Hepatocyte (in vitro differentiated cells): ENCODE measurements at regions not wholly inside any gene's neighbourhood (a gene's known extent, or its start where the extent isn't known, plus 50 kb on each side); places are given as distances from the start of the nearest gene placed in this dataset.
"Not testable (repeated sequence)": the region's sequence is repeated elsewhere in the genome, so short reads cannot be mapped to it uniquely, and the experiment has no call there.

ENCODE experiments used
- DNase-seq: peaks from one replicate; pipeline ENCODE4 v3.0.0-alpha.2; 2016; ENCODE audit warnings: low spot score
- H2AFZ ChIP-seq: fragments of 200-600 bp; sonication (generic); 2 replicates; pipeline ENCODE4 v1.6.0; 2016; ENCODE audit warnings: antibody characterized with exemption, mild to moderate bottlenecking
- H3K27ac ChIP-seq: fragments of 200-600 bp; sonication (generic); 2 replicates; pipeline ENCODE4 v1.5.1; 2016; ENCODE audit warnings: mild to moderate bottlenecking
- H3K27me3 ChIP-seq: fragments of 200-600 bp; sonication (generic); 2 replicates; pipeline ENCODE4 v1.6.1; 2016
- H3K36me3 ChIP-seq: fragments of 200-600 bp; sonication (generic); replicated peaks from 2 replicates; pipeline ENCODE4 v1.5.1; 2016; ENCODE audit warnings: low read depth; ENCODE audit not compliant: insufficient read depth
- H3K4me1 ChIP-seq: fragments of 200-600 bp; sonication (generic); 2 replicates; pipeline ENCODE4 v1.5.1; 2016; ENCODE audit warnings: mild to moderate bottlenecking, moderate library complexity; ENCODE audit not compliant: insufficient read depth
- H3K4me2 ChIP-seq: fragments of 200-600 bp; sonication (generic); 2 replicates; pipeline ENCODE4 v1.6.0; 2016
- H3K4me3 ChIP-seq: fragments of 200-600 bp; sonication (generic); 2 replicates; pipeline ENCODE4 v1.5.1; 2016; ENCODE audit warnings: mild to moderate bottlenecking
- H3K79me2 ChIP-seq: fragments of 200-600 bp; sonication (generic); 2 replicates; pipeline ENCODE4 v1.6.0; 2017; ENCODE audit warnings: mild to moderate bottlenecking
- H3K9me2 ChIP-seq: fragments of 200-600 bp; sonication (generic); replicated peaks from 2 replicates; pipeline ENCODE4 v1.6.0; 2017; ENCODE audit warnings: mild to moderate bottlenecking; ENCODE audit not compliant: insufficient read depth
- H3K9me3 ChIP-seq: fragments of 200-600 bp; sonication (generic); 2 replicates; pipeline ENCODE4 v1.5.1; 2016; ENCODE audit warnings: low read depth, mild to moderate bottlenecking
- H4K20me1 ChIP-seq: fragments of 200-600 bp; sonication (generic); 2 replicates; pipeline ENCODE4 v1.6.0; 2016; ENCODE audit warnings: mild to moderate bottlenecking; ENCODE audit not compliant: insufficient read depth, poor library complexity, severe bottlenecking
- CTCF ChIP-seq: fragments of 200-600 bp; sonication (generic); IDR thresholded peaks from 2 replicates; pipeline ENCODE4 v1.5.1; 2016; ENCODE audit warnings: antibody characterized with exemption, mild to moderate bottlenecking; ENCODE audit not compliant: poor library complexity
- EZH2 ChIP-seq: fragments of 200-600 bp; sonication (generic); IDR thresholded peaks from 2 replicates; pipeline ENCODE4 v1.6.1; 2016; ENCODE audit warnings: antibody characterized with exemption, mild to moderate bottlenecking, borderline replicate concordance
- EZH2phosphoT487 ChIP-seq: fragments of 200-600 bp; sonication (generic); IDR thresholded peaks from one replicate; pipeline ENCODE4 v1.6.1; 2018; ENCODE audit warnings: antibody characterized with exemption, mild to moderate bottlenecking, low read depth, moderate library complexity; ENCODE audit not compliant: unreplicated experiment, severe bottlenecking
- WGBS: methylation state at CpG from one replicate; pipeline ENCODE4 v1.1.6; 2016; ENCODE audit warnings: low lambda C conversion rate; ENCODE audit errors: missing lambda C conversion rate; 5-methylcytosine and 5-hydroxymethylcytosine counted together

GRCh38 chr1:65026235-65026634 lies 59.9 kb upstream of the JAK1 start:
- WGBS: 47% methylated on average over 3 of the region's 3 CpGs
- no peaks in the 10 kb centered on the region for H3K79me2 ChIP-seq

GRCh38 chr1:65027666-65028358 lies 61.5 kb upstream of the JAK1 start:
- Histone ChIP-seq H3K4me3 (no peak overlapping the region), H3K4me1 (no peaks in the 10 kb centered on the region), H3K9me3 (no peaks in the 10 kb centered on the region), H4K20me1 (no peaks in the 10 kb centered on the region), H3K79me2 (no peaks in the 10 kb centered on the region), H3K9me2 (no peaks in the 10 kb centered on the region), H3K27ac (no peak overlapping the region), H2AFZ (no peak overlapping the region), H3K27me3 (no peaks in the 10 kb centered on the region), H3K4me2 (no peak overlapping the region), H3K36me3 (no peaks in the 10 kb centered on the region)
- no peak for DNase-seq
- TF ChIP-seq CTCF: no peak
- 82% methylated on average over 5 of the region's 5 CpGs for WGBS

More at GRCh38 chr1:65026235-65026634, 59.9 kb upstream of the JAK1 start:
- Histone ChIP-seq H4K20me1 (no peaks in the 10 kb centered on the region), H3K36me3 (no peaks in the 10 kb centered on the region), H3K9me3 (no peaks in the 10 kb centered on the region), H3K4me3 (no peak overlapping the region), H3K4me1 (no peaks in the 10 kb centered on the region), H2AFZ (no peak overlapping the region), H3K4me2 (no peak overlapping the region), H3K27me3 (no peaks in the 10 kb centered on the region), H3K27ac (no peak overlapping the region), H3K9me2 (no peaks in the 10 kb centered on the region)
- DNase-seq: no peak
- TF ChIP-seq CTCF: no peak

GRCh38 chr1:65029434-65029833 lies 63.1 kb upstream of the JAK1 start:
- not testable (repeated sequence) for DNase-seq, H3K4me3 ChIP-seq, H3K27me3 ChIP-seq, H3K9me2 ChIP-seq, H3K4me2 ChIP-seq, H3K27ac ChIP-seq, H4K20me1 ChIP-seq, H3K79me2 ChIP-seq, H3K9me3 ChIP-seq, H3K4me1 ChIP-seq, H2AFZ ChIP-seq, H3K36me3 ChIP-seq
- 95% methylated on average over 3 of the region's 3 CpGs for WGBS

- not testable (repeated sequence) for H3K4me2 ChIP-seq, H3K4me1 ChIP-seq, H3K36me3 ChIP-seq, H3K27me3 ChIP-seq, H3K9me3 ChIP-seq, H3K9me2 ChIP-seq, H3K79me2 ChIP-seq, H4K20me1 ChIP-seq, DNase-seq, H2AFZ ChIP-seq, H3K27ac ChIP-seq, H3K4me3 ChIP-seq
- 92% methylated on average over 5 of the region's 5 CpGs for WGBS
Observed at GRCh38 chr1:65034879-65035278, 68.5 kb upstream of the JAK1 start.

GRCh38 chr1:65036570-65037051 lies 70.3 kb upstream of the JAK1 start:
- Histone ChIP-seq H3K4me3 (no peak overlapping the region), H3K27me3 (no peaks in the 10 kb centered on the region), H3K9me3 (no peaks in the 10 kb centered on the region), H3K36me3 (no peaks in the 10 kb centered on the region), H4K20me1 (no peaks in the 10 kb centered on the region), H2AFZ (no peak overlapping the region), H3K4me1 (no peaks in the 10 kb centered on the region), H3K9me2 (no peaks in the 10 kb centered on the region), H3K79me2 (no peaks in the 10 kb centered on the region), H3K27ac (no peak overlapping the region), H3K4me2 (no peak overlapping the region)
- DNase-seq: no peak
- TF ChIP-seq EZH2 (no peak), CTCF (no peak), EZH2phosphoT487 (no peak)
- 85% methylated on average over 1 of the region's 1 CpG for WGBS
